HG03439 (cell line): ENCODE measurements at regions not wholly inside any gene's neighbourhood (a gene's known extent, or its start where the extent isn't known, plus 50 kb on each side); places are given as distances from the start of the nearest gene placed in this dataset.

Source experiments
- ATAC-seq: cut with Tn5 transposase; IDR thresholded peaks from one replicate; pipeline ENCODE4 v1.9.1; 2021; ENCODE audit warnings: mild to moderate bottlenecking, moderate library complexity; ENCODE audit not compliant: unreplicated experiment

GRCh38 chr2:220916931-220917330 lies 655.2 kb downstream of the EPHA4 start:
- ATAC-seq: no peak

GRCh38 chr2:220930271-220931076 lies 641.6 kb downstream of the EPHA4 start:
- ATAC-seq: no peak

GRCh38 chr2:220931491-220931890 lies 640.6 kb downstream of the EPHA4 start:
- no peak for ATAC-seq

- no peak for ATAC-seq
Measured at GRCh38 chr2:220932041-220932440, 640.1 kb downstream of the EPHA4 start.

- ATAC-seq: peak; percentile 89
Measured at GRCh38 chr2:220935789-220936321, 636.2 kb downstream of the EPHA4 start.

GRCh38 chr2:220936641-220937197 lies 635.4 kb downstream of the EPHA4 start:
- ATAC-seq: no peak

GRCh38 chr2:220937245-220937644 lies 634.9 kb downstream of the EPHA4 start:
- no peak for ATAC-seq

GRCh38 chr2:220940646-220941045 lies 631.5 kb downstream of the EPHA4 start:
- no peak for ATAC-seq

GRCh38 chr2:220941683-220942082 lies 630.4 kb downstream of the EPHA4 start:
- no peak for ATAC-seq

- ATAC-seq: no peak
Measured at GRCh38 chr2:220946552-220946951, 625.6 kb downstream of the EPHA4 start.

- no peak for ATAC-seq
Measured at GRCh38 chr2:220948579-220948978, 623.5 kb downstream of the EPHA4 start.

- ATAC-seq: no peak
Measured at GRCh38 chr2:220949466-220949865, 622.6 kb downstream of the EPHA4 start.

GRCh38 chr2:220955776-220956175 lies 616.3 kb downstream of the EPHA4 start:
- ATAC-seq: no peak

GRCh38 chr2:220956429-220956828 lies 615.7 kb downstream of the EPHA4 start:
- ATAC-seq: no peak

GRCh38 chr2:220959391-220959802 lies 612.7 kb downstream of the EPHA4 start:
- ATAC-seq: no peak

- ATAC-seq: no peak
Measured at GRCh38 chr2:220961143-220961860, 610.8 kb downstream of the EPHA4 start.

GRCh38 chr2:220962556-220962955 lies 609.5 kb downstream of the EPHA4 start:
- no peak for ATAC-seq

GRCh38 chr2:220963076-220963475 lies 609.0 kb downstream of the EPHA4 start:
- no peak for ATAC-seq

GRCh38 chr2:220963930-220964329 lies 608.2 kb downstream of the EPHA4 start:
- no peak for ATAC-seq

- no peak for ATAC-seq
Measured at GRCh38 chr2:220966636-220967035, 605.5 kb downstream of the EPHA4 start.

GRCh38 chr2:220969348-220969747 lies 602.8 kb downstream of the EPHA4 start:
- no peak for ATAC-seq
